ENCODE measurements at regions not wholly inside any gene's neighbourhood (a gene's known extent, or its start where the extent isn't known, plus 50 kb on each side); places are given as distances from the start of the nearest gene placed in this dataset.

DNA sequence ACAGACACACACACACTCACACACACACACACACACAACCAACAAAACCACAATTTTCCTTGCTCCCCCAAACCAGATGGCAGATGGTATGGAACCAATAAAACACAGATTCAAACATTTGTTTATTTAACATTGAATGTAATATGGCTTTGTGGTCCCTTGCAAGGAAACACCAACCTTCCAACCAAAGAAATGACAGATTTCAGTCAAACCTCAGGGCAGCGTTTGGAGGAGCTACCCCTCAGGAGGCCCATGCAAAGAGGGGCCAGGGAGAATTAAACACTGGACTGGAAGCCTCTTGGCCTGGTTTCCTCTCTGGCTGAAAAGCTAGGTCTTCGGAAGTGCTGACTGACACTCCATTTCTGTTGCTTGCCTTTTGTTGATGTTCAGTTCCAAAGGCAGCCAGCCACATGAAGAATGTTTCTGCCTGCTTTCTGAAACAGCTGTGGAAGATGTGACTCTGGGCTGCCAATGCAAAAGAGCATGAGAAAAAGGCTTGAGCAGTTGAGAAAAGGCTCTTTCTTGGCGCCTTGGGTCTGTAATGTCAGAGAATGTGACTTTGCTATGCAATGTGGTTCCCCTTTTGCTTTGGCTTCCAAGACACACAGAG, 296.1 kb downstream of the RPLP1 start:
- Histone ChIP-seq H2AK5ac (ENCODE audit: low read depth, low read length) (no peak overlapping the region), H2AK9ac (replicated peaks; ENCODE audit: low read depth, low read length, poor library complexity) (no peak overlapping the region), H2BK15ac (ENCODE audit: low read depth, low read length) (no peak overlapping the region), H4K8ac (ENCODE audit: low read depth in 2 of 2, low read length in 2 of 2) (no peak overlapping the region), H3K36me3 (ENCODE audit: control insufficient read depth, insufficient read depth, low read length) (no peaks in the 10 kb centered on the region), H3K9me1 (ENCODE audit: insufficient read depth, low read length) (0 out of 2 replicates have a peak, but pooled peaks cover 3% of the 10 kb centered on the region), H3K4ac (ENCODE audit: low read depth, low read length) (no peak overlapping the region), H3K4me1 (ENCODE audit: control insufficient read depth, insufficient read depth, low read length) (no peaks in the 10 kb centered on the region), H3K14ac (replicated peaks; ENCODE audit: low read depth, low read length) (no peak overlapping the region), H3K23ac (ENCODE audit: low read depth, low read length) (no peak overlapping the region), H3K4me2 (ENCODE audit: low read depth, low read length) (no peak overlapping the region), H2AFZ (replicated peaks; ENCODE audit: low read length, poor library complexity) (no peak overlapping the region), H4K5ac (ENCODE audit: low read depth, low read length) (no peak overlapping the region), H2BK120ac (ENCODE audit: low read depth, low read length) (no peak overlapping the region), H3K18ac (ENCODE audit: low read depth, low read length) (no peak overlapping the region), H3K27ac (ENCODE audit: insufficient read depth, low read length) (no peak overlapping the region), H3K79me1 (ENCODE audit: low read depth in 1 of 2, low read length in 2 of 2) (no peaks in the 10 kb centered on the region), H4K91ac (ENCODE audit: insufficient read depth, low read depth, low read length) (no peak overlapping the region), H4K20me1 (ENCODE audit: insufficient read depth, low read length) (no peaks in the 10 kb centered on the region), H3K56ac (ENCODE audit: extremely low read depth, insufficient read depth, low read length) (no peak overlapping the region), H3K4me3 (ENCODE audit: insufficient read depth, low read depth, low read length) (no peak overlapping the region), H3K9me3 (ENCODE audit: control insufficient read depth, insufficient read depth, low read length) (peaks cover 6% of the 10 kb centered on the region), H3K9ac (ENCODE audit: low read depth, low read length) (no peak overlapping the region), H2BK20ac (ENCODE audit: low read depth, low read length) (no peak overlapping the region), H2BK5ac (ENCODE audit: low read depth, low read length, poor library complexity, severe bottlenecking) (no peak overlapping the region), H3K27me3 (ENCODE audit: control insufficient read depth, insufficient read depth, low read length) (peaks cover 56% of the 10 kb centered on the region)
- DNase-seq (no peak), ATAC-seq (ENCODE audit: low read depth) (no peak)
- intact Hi-C loops (cut with micrococcal nuclease): no loop called here
- ChIA-PET CTCF (no interaction called here), POLR2A (ENCODE audit: unreplicated experiment) (interaction anchor here (0.5 kb wide), 1 partner anchor 47 kb away, joined by 3 read pairs; no protein-coding TSS in a partner anchor)
- TF ChIP-seq, protein P1, sequence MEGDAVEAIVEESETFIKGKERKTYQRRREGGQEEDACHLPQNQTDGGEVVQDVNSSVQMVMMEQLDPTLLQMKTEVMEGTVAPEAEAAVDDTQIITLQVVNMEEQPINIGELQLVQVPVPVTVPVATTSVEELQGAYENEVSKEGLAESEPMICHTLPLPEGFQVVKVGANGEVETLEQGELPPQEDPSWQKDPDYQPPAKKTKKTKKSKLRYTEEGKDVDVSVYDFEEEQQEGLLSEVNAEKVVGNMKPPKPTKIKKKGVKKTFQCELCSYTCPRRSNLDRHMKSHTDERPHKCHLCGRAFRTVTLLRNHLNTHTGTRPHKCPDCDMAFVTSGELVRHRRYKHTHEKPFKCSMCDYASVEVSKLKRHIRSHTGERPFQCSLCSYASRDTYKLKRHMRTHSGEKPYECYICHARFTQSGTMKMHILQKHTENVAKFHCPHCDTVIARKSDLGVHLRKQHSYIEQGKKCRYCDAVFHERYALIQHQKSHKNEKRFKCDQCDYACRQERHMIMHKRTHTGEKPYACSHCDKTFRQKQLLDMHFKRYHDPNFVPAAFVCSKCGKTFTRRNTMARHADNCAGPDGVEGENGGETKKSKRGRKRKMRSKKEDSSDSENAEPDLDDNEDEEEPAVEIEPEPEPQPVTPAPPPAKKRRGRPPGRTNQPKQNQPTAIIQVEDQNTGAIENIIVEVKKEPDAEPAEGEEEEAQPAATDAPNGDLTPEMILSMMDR (conservative IDR thresholded peaks at IDR 0.05; ENCODE audit: low read depth, low read length): no peak
- TF ChIP-seq, protein P2, sequence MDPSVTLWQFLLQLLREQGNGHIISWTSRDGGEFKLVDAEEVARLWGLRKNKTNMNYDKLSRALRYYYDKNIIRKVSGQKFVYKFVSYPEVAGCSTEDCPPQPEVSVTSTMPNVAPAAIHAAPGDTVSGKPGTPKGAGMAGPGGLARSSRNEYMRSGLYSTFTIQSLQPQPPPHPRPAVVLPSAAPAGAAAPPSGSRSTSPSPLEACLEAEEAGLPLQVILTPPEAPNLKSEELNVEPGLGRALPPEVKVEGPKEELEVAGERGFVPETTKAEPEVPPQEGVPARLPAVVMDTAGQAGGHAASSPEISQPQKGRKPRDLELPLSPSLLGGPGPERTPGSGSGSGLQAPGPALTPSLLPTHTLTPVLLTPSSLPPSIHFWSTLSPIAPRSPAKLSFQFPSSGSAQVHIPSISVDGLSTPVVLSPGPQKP (IDR thresholded peaks at IDR 0.05; ENCODE audit: borderline replicate concordance, low read depth, low read length): no peak
- TF ChIP-seq MAFK (IDR thresholded peaks at IDR 0.05; ENCODE audit: low read depth, low read length): no peak
- TF ChIP-seq MXI1 (IDR thresholded peaks at IDR 0.05; ENCODE audit: borderline replicate concordance, low read depth, low read length): no peak
- TF ChIP-seq RAD21 (IDR thresholded peaks at IDR 0.05; ENCODE audit: low read length): no peak
- TF ChIP-seq SMC3 (IDR thresholded peaks at IDR 0.05; ENCODE audit: low read depth, low read length): no peak
- no peak for TF ChIP-seq CHD1 (IDR thresholded peaks at IDR 0.05; ENCODE audit: low read depth, low read length)
- 33% methylated on average over 1 of the region's 3 CpGs; no CpG with 5 or more reads in 1 of the 2 experiments for WGBS, 2 experiments (ENCODE audit: extremely low coverage in 2 of 2, insufficient read length in 1 of 2)
- BruUV-seq (replicated peaks): no TSS peak
- dilution Hi-C loops (cut with HindIII; ENCODE audit: low sequenced_read_pairs, unreplicated experiment): no loop called here
- in situ Hi-C loops (cut with MboI; ENCODE audit: low sequenced_read_pairs): no loop called here
